ENCODE measurements at regions not wholly inside any gene's neighbourhood (a gene's known extent, or its start where the extent isn't known, plus 50 kb on each side); places are given as distances from the start of the nearest gene placed in this dataset.

- POLR2A ChIA-PET, result no interaction called here
- Histone ChIP-seq H3K27ac (ENCODE audit: low read depth, low read length) (no peak overlapping the region), H3K27me3 (ENCODE audit: control insufficient read depth in 2 of 2, insufficient read depth in 2 of 2, low read length in 2 of 2) (no peaks in the 10 kb centered on the region), H3K36me3 (ENCODE audit: control insufficient read depth in 2 of 3, insufficient read depth in 3 of 3, low read length in 3 of 3) (no peaks in the 10 kb centered on the region), H3K9me3 (ENCODE audit: control insufficient read depth in 2 of 3, low read length in 3 of 3) (no peaks in the 10 kb centered on the region), H3K4me1 (ENCODE audit: control insufficient read depth in 2 of 2, insufficient read depth in 2 of 2, low read length in 2 of 2) (no peaks in the 10 kb centered on the region), H3K4me3 (ENCODE audit: low read length) (no peak overlapping the region)
- Mint-ChIP-seq H3K27me3 (peaks cover 0 to 11% (median 7%) of the 10 kb centered on the region in 5 donors), H3K36me3 (no peaks in the 10 kb centered on the region), H3K4me3 (no peak overlapping the region), H3K4me1 (no peaks in the 10 kb centered on the region), H3K9me3 (peaks cover 0 to 17% (median 3%) of the 10 kb centered on the region in 11 donors), H3K27ac (no peak overlapping the region)
- ATAC-seq, result no peak
- no peak for DNase-seq
- intact Hi-C loops (cut with micrococcal nuclease), result no loop called here
- CTCF ChIA-PET, result no interaction called here
Measured at GRCh38 chr2:215670396-215670795, 234.5 kb upstream of the FN1 start.

GRCh38 chr2:215668378-215668775 lies 232.5 kb upstream of the FN1 start:
- Mint-ChIP-seq H3K27me3 (peaks cover 0 to 11% (median 7%) of the 10 kb centered on the region in 5 donors), H3K4me3 (no peak overlapping the region), H3K9me3 (peaks cover 0 to 15% (median 2%) of the 10 kb centered on the region in 11 donors), H3K4me1 (peaks cover 0 to 6% (median 4%) of the 10 kb centered on the region in 7 donors), H3K27ac (no peak overlapping the region), H3K36me3 (no peaks in the 10 kb centered on the region)
- ATAC-seq (no peak), DNase-seq (no peak)
- Histone ChIP-seq H3K4me1 (ENCODE audit: control insufficient read depth in 2 of 2, insufficient read depth in 2 of 2, low read length in 2 of 2) (no peaks in the 10 kb centered on the region), H3K27ac (ENCODE audit: low read depth, low read length) (no peak overlapping the region), H3K27me3 (ENCODE audit: control insufficient read depth in 2 of 2, insufficient read depth in 2 of 2, low read length in 2 of 2) (no peaks in the 10 kb centered on the region), H3K9me3 (ENCODE audit: control insufficient read depth in 2 of 3, low read length in 3 of 3) (no peaks in the 10 kb centered on the region), H3K4me3 (ENCODE audit: low read length) (no peak overlapping the region), H3K36me3 (ENCODE audit: control insufficient read depth in 2 of 3, insufficient read depth in 3 of 3, low read length in 3 of 3) (no peaks in the 10 kb centered on the region)
- intact Hi-C loops (cut with micrococcal nuclease), result no loop called here
- ChIA-PET CTCF (no interaction called here), POLR2A (no interaction called here)

GRCh38 chr2:215667585-215668377 lies 231.9 kb upstream of the FN1 start:
- Histone ChIP-seq H3K4me1 (ENCODE audit: control insufficient read depth in 2 of 2, insufficient read depth in 2 of 2, low read length in 2 of 2) (no peaks in the 10 kb centered on the region), H3K27me3 (ENCODE audit: control insufficient read depth in 2 of 2, insufficient read depth in 2 of 2, low read length in 2 of 2) (no peaks in the 10 kb centered on the region), H3K36me3 (ENCODE audit: control insufficient read depth in 2 of 3, insufficient read depth in 3 of 3, low read length in 3 of 3) (no peaks in the 10 kb centered on the region), H3K27ac (ENCODE audit: low read depth, low read length) (no peak overlapping the region), H3K4me3 (ENCODE audit: low read length) (no peak overlapping the region), H3K9me3 (ENCODE audit: control insufficient read depth in 2 of 3, low read length in 3 of 3) (no peaks in the 10 kb centered on the region)
- H3K4me3 Mint-ChIP-seq, result no peak overlapping the region
- H3K9me3 Mint-ChIP-seq, result peaks cover 0 to 9% (median 2%) of the 10 kb centered on the region in 11 donors
- no peaks in the 10 kb centered on the region for H3K36me3 Mint-ChIP-seq
- H3K27ac Mint-ChIP-seq, result no peak overlapping the region
- intact Hi-C loops (cut with micrococcal nuclease), result no loop called here
- ATAC-seq (no peak), DNase-seq (no peak)
- H3K4me1 Mint-ChIP-seq, result peaks cover 0 to 6% (median 4%) of the 10 kb centered on the region in 7 donors
- CTCF ChIA-PET, result no interaction called here
- POLR2A ChIA-PET, result no interaction called here
- H3K27me3 Mint-ChIP-seq, result peaks cover 0 to 11% (median 7%) of the 10 kb centered on the region in 5 donors

GRCh38 chr2:215664847-215665525 lies 229.1 kb upstream of the FN1 start:
- peaks cover 0 to 13% (median 0%) of the 10 kb centered on the region in 5 donors for H3K27me3 Mint-ChIP-seq
- intact Hi-C loops (cut with micrococcal nuclease), result no loop called here
- peaks cover 0 to 6% (median 4%) of the 10 kb centered on the region in 7 donors for H3K4me1 Mint-ChIP-seq
- H3K9me3 Mint-ChIP-seq, result no peaks in the 10 kb centered on the region
- Histone ChIP-seq H3K36me3 (ENCODE audit: control insufficient read depth in 2 of 3, insufficient read depth in 3 of 3, low read length in 3 of 3) (no peaks in the 10 kb centered on the region), H3K4me3 (ENCODE audit: low read length) (no peak overlapping the region), H3K9me3 (ENCODE audit: control insufficient read depth in 2 of 3, low read length in 3 of 3) (no peaks in the 10 kb centered on the region), H3K4me1 (ENCODE audit: control insufficient read depth in 2 of 2, insufficient read depth in 2 of 2, low read length in 2 of 2) (no peaks in the 10 kb centered on the region), H3K27ac (ENCODE audit: low read depth, low read length) (no peak overlapping the region), H3K27me3 (ENCODE audit: control insufficient read depth in 2 of 2, insufficient read depth in 2 of 2, low read length in 2 of 2) (no peaks in the 10 kb centered on the region)
- CTCF ChIA-PET, result no interaction called here
- no peak overlapping the region for H3K27ac Mint-ChIP-seq
- H3K36me3 Mint-ChIP-seq, result no peaks in the 10 kb centered on the region
- POLR2A ChIA-PET, result no interaction called here
- ATAC-seq, result peak; percentile 82
- H3K4me3 Mint-ChIP-seq, result no peak overlapping the region
- DNase-seq, result no peak

GRCh38 chr2:215662715-215663114 lies 226.8 kb upstream of the FN1 start:
- no peak overlapping the region for H3K27ac ChIP-seq (ENCODE audit: low read depth, low read length)
- H3K4me3 ChIP-seq (ENCODE audit: low read length), result no peak overlapping the region
- DNase-seq, result no peak
- POLR2A ChIA-PET, result no interaction called here
- CTCF ChIA-PET, result no interaction called here
- H3K36me3 Mint-ChIP-seq, result no peaks in the 10 kb centered on the region
- no peaks in the 10 kb centered on the region for H3K9me3 ChIP-seq (ENCODE audit: control insufficient read depth in 2 of 3, low read length in 3 of 3)
- intact Hi-C loops (cut with micrococcal nuclease), result no loop called here
- H3K4me3 Mint-ChIP-seq, result no peak overlapping the region
- H3K9me3 Mint-ChIP-seq, result no peaks in the 10 kb centered on the region
- no peaks in the 10 kb centered on the region for H3K4me1 ChIP-seq (ENCODE audit: control insufficient read depth in 2 of 2, insufficient read depth in 2 of 2, low read length in 2 of 2)
- peaks cover 0 to 6% (median 4%) of the 10 kb centered on the region in 7 donors for H3K4me1 Mint-ChIP-seq
- H3K36me3 ChIP-seq (ENCODE audit: control insufficient read depth in 2 of 3, insufficient read depth in 3 of 3, low read length in 3 of 3), result no peaks in the 10 kb centered on the region
- H3K27me3 ChIP-seq (ENCODE audit: control insufficient read depth in 2 of 2, insufficient read depth in 2 of 2, low read length in 2 of 2), result no peaks in the 10 kb centered on the region
- H3K27ac Mint-ChIP-seq, result no peak overlapping the region
- ATAC-seq, result no peak
- H3K27me3 Mint-ChIP-seq, result peaks cover 0 to 13% (median 0%) of the 10 kb centered on the region in 5 donors

GRCh38 chr2:215660687-215661086 lies 224.8 kb upstream of the FN1 start:
- ATAC-seq, result no peak
- Mint-ChIP-seq H3K4me3 (no peak overlapping the region), H3K27ac (no peak overlapping the region), H3K9me3 (no peaks in the 10 kb centered on the region), H3K27me3 (peaks cover 0 to 9% (median 0%) of the 10 kb centered on the region in 5 donors), H3K4me1 (peaks cover 0 to 6% (median 4%) of the 10 kb centered on the region in 7 donors), H3K36me3 (no peaks in the 10 kb centered on the region)
- H3K27me3 ChIP-seq (ENCODE audit: control insufficient read depth in 2 of 2, insufficient read depth in 2 of 2, low read length in 2 of 2), result no peaks in the 10 kb centered on the region
- ChIA-PET POLR2A (no interaction called here), CTCF (no interaction called here)
- no peaks in the 10 kb centered on the region for H3K4me1 ChIP-seq (ENCODE audit: control insufficient read depth in 2 of 2, insufficient read depth in 2 of 2, low read length in 2 of 2)
- no peaks in the 10 kb centered on the region for H3K9me3 ChIP-seq (ENCODE audit: control insufficient read depth in 2 of 3, low read length in 3 of 3)
- intact Hi-C loops (cut with micrococcal nuclease), result no loop called here
- no peak overlapping the region for H3K4me3 ChIP-seq (ENCODE audit: low read length)
- no peak for DNase-seq
- no peak overlapping the region for H3K27ac ChIP-seq (ENCODE audit: low read depth, low read length)
- H3K36me3 ChIP-seq (ENCODE audit: control insufficient read depth in 2 of 3, insufficient read depth in 3 of 3, low read length in 3 of 3), result no peaks in the 10 kb centered on the region

GRCh38 chr2:215659650-215660049 lies 223.8 kb upstream of the FN1 start:
- Histone ChIP-seq H3K27ac (ENCODE audit: low read depth, low read length) (no peak overlapping the region), H3K27me3 (ENCODE audit: control insufficient read depth in 2 of 2, insufficient read depth in 2 of 2, low read length in 2 of 2) (no peaks in the 10 kb centered on the region), H3K36me3 (ENCODE audit: control insufficient read depth in 2 of 3, insufficient read depth in 3 of 3, low read length in 3 of 3) (no peaks in the 10 kb centered on the region), H3K9me3 (ENCODE audit: control insufficient read depth in 2 of 3, low read length in 3 of 3) (no peaks in the 10 kb centered on the region), H3K4me1 (ENCODE audit: control insufficient read depth in 2 of 2, insufficient read depth in 2 of 2, low read length in 2 of 2) (no peaks in the 10 kb centered on the region), H3K4me3 (ENCODE audit: low read length) (no peak overlapping the region)
- ChIA-PET POLR2A (no interaction called here), CTCF (no interaction called here)
- H3K4me1 Mint-ChIP-seq, result peaks cover 0 to under 1% (median under 1%) of the 10 kb centered on the region in 7 donors
- intact Hi-C loops (cut with micrococcal nuclease), result no loop called here
- ATAC-seq, result no peak
- no peaks in the 10 kb centered on the region for H3K9me3 Mint-ChIP-seq
- no peak overlapping the region for H3K27ac Mint-ChIP-seq
- H3K27me3 Mint-ChIP-seq, result peaks cover 0 to 9% (median 0%) of the 10 kb centered on the region in 5 donors
- no peaks in the 10 kb centered on the region for H3K36me3 Mint-ChIP-seq
- DNase-seq, result no peak
- no peak overlapping the region for H3K4me3 Mint-ChIP-seq

Data from naive thymus-derived CD4-positive, alpha-beta T cell (primary cell).